Omental fat pad (tissue), 3 donors: ENCODE measurements at regions not wholly inside any gene's neighbourhood (a gene's known extent, or its start where the extent isn't known, plus 50 kb on each side); places are given as distances from the start of the nearest gene placed in this dataset.

Experiments
- ATAC-seq: fragments of 150-250 bp; one replicate; pipeline ENCODE4 v1.9.1; 2016; ENCODE audit warnings: mild to moderate bottlenecking, moderate library complexity; ENCODE audit not compliant: low FRiP score
- DNase-seq: peaks from one replicate; pipeline ENCODE4 v3.0.0-alpha.2; 2019; ENCODE audit warnings: low spot score
- CTCF ChIP-seq, 3 donors: fragments of 450-650 bp; IDR thresholded peaks; one replicate each; pipeline ENCODE4 v1.5.1; 2016 to 2017; ENCODE audit warnings: antibody characterized with exemption in 3 of 3, mild to moderate bottlenecking in 3 of 3, moderate library complexity in 2 of 3

- no peak for TF ChIP-seq CTCF (IDR thresholded peaks at IDR 0.05)
- DNase-seq (no peak), ATAC-seq (no peak)
Observed at GRCh38 chr10:125266541-125266940, 106.2 kb upstream of the CTBP2 start.

DNA sequence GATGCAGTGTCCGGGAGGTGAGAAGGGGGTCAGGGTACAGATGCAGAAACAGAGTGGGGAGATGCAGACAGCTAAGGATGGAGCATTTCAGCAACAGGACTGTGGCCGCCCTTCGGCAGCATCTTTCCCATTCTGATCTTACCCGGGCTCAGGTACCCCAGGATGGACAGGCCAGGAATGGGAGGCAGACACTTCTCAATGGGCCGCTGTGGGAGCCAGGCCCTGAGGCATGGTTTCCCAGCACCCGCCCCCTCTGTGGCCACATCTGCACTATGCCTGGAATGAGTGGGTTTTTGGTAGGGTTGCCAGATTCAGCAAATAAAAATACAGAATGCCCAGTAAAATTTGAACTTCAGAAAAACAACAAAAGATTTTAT is 105.2 kb upstream of the CTBP2 start:
- no peak for DNase-seq
- TF ChIP-seq CTCF (IDR thresholded peaks at IDR 0.05), result no peak
- no peak for ATAC-seq

DNA sequence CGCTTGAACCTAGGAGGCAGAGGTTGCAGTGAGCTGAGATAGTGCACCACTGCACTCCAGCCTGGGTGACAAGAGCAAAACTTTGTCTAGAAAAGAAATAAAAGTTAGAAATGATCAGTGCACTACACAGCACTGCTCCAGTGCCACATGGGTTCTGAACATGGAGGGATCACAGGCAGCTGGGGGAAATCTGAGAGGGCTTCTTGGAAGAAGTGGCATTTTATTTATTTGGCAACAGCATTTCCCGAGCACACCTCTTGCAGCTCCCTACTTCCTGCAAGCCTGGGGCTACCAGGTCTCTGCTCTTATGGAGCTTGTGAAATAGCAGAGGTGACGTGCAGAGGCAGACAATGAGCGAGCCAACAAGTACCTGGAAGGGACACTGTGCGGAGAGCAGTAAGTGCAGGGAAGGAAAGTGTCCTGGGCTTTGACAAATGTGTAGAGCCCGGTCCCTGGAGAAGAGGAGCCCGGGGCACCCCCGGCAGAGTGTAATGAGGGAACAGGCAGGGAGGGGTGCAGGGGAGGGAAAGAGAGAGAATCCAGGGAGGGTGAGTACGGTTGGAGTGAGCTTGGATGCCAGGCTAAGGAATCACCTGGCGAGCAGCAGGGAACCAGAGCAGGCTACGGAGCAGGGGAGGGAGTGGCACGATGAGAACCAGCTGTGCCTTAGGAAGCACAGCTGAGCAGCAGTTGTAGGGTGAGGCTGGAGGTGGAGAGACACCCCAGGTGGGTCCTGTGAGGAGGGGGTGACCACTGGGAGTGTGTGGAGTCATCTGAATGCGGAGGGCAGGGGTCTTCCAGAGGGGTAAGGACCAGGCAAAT is 104.6 kb upstream of the CTBP2 start:
- ATAC-seq (no peak), DNase-seq (no peak)
- TF ChIP-seq CTCF (IDR thresholded peaks at IDR 0.05), result no peak

GRCh38 chr10:125264091-125264490 is 103.7 kb upstream of the CTBP2 start:
- ATAC-seq (no peak), DNase-seq (no peak)
- TF ChIP-seq CTCF (IDR thresholded peaks at IDR 0.05), result no peak

DNA sequence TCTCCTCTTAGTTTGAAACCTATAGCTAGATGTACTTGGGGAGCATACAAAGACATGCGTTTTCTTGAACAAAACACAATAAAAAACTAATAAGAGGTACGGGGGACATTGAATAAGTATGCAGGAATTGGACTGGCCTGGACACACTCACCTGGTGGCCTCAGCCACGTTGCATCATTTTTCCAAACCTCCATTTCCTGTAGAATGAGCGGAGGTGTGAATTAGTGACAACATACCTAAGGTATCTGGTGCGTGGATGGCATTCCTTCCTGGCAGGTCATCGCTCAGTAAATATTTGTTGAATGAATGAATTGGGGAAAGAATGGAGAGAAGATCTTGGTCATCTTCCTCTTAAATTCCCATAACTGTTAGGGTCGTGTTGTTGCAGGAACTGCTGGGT is 103.2 kb upstream of the CTBP2 start:
- no peak for ATAC-seq
- no peak for TF ChIP-seq CTCF (IDR thresholded peaks at IDR 0.05)
- no peak for DNase-seq

- no peak for DNase-seq
- TF ChIP-seq CTCF (IDR thresholded peaks at IDR 0.05), result no peak
- ATAC-seq, result no peak
Observed at GRCh38 chr10:125262920-125263319, 102.6 kb upstream of the CTBP2 start.

GRCh38 chr10:125262409-125262808 is 102.0 kb upstream of the CTBP2 start:
- DNase-seq, result no peak
- no peak for TF ChIP-seq CTCF (IDR thresholded peaks at IDR 0.05)
- ATAC-seq, result no peak
